ENCODE measurements at regions not wholly inside any gene's neighbourhood (a gene's known extent, or its start where the extent isn't known, plus 50 kb on each side); places are given as distances from the start of the nearest gene placed in this dataset.
"Not testable (repeated sequence)": the region's sequence is repeated elsewhere in the genome, so short reads cannot be mapped to it uniquely, and the experiment has no call there.

DNA sequence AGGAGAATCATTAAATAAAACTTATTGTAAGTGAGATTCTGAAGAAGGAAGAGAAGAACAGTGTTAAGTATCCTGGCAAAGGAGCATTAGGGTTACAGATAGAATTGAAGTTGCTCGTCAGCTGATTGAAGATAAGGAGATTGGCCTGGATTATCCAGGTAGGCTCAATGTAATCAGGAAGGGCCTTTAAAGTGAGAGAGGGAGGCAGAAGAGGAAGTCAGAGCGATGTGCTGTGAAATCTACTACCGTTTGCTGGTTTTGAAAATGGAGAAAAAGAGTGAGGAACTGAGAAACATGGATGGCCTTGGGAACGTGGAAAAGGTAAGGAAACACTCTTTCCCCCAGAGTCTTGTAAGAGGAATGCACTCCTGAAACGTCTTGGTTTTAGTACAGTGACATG is 245.7 kb downstream of the ANTXR2 start:
- no peak for DNase-seq (ENCODE audit: extremely low read depth, low read depth)
- TF ChIP-seq, protein P1, sequence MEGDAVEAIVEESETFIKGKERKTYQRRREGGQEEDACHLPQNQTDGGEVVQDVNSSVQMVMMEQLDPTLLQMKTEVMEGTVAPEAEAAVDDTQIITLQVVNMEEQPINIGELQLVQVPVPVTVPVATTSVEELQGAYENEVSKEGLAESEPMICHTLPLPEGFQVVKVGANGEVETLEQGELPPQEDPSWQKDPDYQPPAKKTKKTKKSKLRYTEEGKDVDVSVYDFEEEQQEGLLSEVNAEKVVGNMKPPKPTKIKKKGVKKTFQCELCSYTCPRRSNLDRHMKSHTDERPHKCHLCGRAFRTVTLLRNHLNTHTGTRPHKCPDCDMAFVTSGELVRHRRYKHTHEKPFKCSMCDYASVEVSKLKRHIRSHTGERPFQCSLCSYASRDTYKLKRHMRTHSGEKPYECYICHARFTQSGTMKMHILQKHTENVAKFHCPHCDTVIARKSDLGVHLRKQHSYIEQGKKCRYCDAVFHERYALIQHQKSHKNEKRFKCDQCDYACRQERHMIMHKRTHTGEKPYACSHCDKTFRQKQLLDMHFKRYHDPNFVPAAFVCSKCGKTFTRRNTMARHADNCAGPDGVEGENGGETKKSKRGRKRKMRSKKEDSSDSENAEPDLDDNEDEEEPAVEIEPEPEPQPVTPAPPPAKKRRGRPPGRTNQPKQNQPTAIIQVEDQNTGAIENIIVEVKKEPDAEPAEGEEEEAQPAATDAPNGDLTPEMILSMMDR (IDR thresholded peaks at IDR 0.05; ENCODE audit: low read depth, low read length), result no peak

DNA sequence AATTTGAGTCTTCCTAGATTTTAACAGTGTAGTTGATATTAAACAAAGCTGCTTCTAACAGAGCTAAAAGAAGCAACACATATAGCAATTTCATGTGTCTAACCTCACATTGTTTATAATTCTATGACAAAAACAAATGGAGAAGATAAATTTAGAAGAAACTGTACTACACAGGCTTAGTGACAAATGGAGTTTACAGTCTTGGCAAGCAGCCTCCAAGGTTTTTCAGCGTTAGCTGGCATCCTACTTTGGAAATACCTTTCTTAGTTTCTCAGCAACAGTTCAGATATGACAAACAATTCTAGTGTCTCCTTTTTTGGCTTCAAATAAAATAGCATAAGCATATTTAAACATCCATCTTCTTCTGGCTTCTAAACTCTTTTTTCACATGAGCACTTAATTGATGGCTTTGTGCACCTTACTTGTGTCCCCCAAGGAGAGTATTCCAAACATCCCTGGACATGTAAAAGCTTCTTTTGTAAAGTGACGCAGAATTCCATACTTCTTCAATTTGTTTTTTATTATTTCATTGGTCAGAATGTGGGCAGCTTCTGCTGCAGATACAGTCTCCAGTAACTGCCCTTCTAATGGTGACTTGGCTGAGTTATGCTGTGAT is 249.8 kb downstream of the ANTXR2 start:
- DNase-seq (ENCODE audit: extremely low read depth, low read depth), result no peak
- TF ChIP-seq, protein P1 (IDR thresholded peaks at IDR 0.05; ENCODE audit: low read depth, low read length), result no peak

DNA sequence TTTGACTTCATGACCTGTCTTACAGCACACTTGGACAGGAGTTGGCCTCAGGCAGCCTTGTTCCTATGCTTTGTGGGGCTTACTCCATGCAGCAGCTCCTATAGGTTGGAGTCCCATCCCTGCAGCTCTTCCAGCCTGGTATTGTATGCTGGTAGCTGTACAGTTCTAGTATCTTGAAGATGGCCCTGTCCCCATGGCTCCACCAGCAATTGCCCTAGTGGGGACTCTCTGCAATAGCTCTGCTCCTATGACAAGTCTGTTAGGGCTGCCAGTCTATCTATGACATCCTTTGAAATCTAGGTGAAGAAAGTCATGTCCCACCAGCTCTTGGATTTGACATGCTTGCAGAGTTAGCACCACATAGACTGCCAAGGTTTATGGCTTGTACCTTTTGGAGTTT is 252.6 kb downstream of the ANTXR2 start:
- TF ChIP-seq, protein P1 (IDR thresholded peaks at IDR 0.05; ENCODE audit: low read depth, low read length), result no peak
- no peak for DNase-seq (ENCODE audit: extremely low read depth, low read depth)

DNA sequence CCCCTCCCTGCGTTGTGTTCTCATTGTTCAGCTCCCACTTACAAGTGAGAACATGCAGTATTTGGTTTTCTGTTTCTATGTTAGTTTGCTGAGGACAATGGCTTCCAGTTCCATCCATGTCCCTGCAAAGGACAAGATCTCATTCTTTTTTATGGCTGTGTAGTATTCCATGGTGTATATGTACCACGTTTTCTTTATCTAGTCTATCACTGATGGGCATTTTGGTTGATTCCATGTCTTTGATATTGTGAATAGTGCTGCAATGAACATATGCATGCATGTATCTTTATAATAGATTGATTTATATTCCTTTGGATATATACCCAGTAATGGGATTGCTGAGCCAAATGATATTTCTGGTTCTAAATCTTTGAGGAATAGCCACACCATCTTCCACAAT is 265.1 kb downstream of the ANTXR2 start:
- not testable (repeated sequence) for DNase-seq (ENCODE audit: extremely low read depth, low read depth)

DNA sequence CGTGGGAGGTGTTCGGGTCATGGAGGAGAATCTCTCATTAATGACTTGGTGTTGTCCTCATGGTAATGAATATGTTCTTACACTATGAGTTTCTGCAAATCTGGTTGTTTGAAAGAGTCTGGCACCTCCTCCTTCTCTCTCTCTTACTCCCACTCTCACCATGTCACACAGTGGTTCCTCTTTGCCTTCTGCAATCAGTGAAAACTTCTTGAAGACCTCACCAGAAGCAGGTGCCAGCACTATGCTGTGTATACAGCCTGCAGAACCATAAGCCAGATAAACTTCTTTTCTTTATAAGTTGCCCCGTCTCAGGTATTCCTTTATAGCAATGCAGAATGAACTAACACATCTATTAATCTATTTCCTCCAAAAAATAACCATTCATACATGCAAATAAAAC is 275.0 kb downstream of the ANTXR2 start:
- TF ChIP-seq, protein P1 (IDR thresholded peaks at IDR 0.05; ENCODE audit: low read depth, low read length), result no peak

DNA sequence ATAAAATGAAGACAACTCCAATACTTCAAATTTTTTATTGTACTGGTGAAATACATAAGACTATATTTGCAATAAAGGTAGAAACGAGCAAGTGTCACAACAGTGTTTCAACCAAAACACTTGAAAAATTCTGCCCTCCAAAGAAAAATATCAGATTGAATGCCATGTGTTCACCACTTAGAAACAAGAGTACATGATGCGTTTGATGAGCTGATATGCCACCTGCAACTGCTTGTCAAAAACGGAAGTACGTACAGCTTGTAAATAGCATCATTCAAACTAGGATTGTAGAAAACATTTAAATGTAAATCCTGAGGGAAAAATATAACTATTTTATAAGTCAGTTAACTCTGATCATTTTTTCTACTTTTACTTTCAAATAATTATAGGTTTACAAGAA is 276.1 kb downstream of the ANTXR2 start:
- no peak for DNase-seq (ENCODE audit: extremely low read depth, low read depth)
- TF ChIP-seq, protein P1 (IDR thresholded peaks at IDR 0.05; ENCODE audit: low read depth, low read length), result no peak

More for the DNA sequence above, 275.0 kb downstream of the ANTXR2 start:
- no peak for DNase-seq (ENCODE audit: extremely low read depth, low read depth)

DNA sequence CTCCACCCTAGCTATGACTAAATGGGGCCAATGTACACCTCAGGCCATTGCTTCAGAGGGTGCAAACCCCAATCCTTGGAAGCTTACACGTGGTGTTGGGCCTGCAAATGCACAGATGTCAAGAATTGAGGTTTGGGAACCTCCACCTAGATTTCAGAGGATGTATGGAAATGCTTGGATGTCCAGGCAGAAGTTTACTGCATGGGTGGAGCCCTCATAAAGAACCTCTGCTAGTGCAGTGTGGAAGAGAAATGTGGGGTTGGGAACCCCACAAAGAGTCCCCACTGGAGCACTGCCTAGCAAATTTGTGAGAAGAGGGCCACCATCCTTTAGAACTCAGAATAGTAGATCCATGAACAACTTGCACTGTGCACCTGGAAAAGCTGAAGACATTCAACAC is 284.1 kb downstream of the ANTXR2 start:
- TF ChIP-seq, protein P1 (IDR thresholded peaks at IDR 0.05; ENCODE audit: low read depth, low read length), result no peak
- no peak for DNase-seq (ENCODE audit: extremely low read depth, low read depth)

DNA sequence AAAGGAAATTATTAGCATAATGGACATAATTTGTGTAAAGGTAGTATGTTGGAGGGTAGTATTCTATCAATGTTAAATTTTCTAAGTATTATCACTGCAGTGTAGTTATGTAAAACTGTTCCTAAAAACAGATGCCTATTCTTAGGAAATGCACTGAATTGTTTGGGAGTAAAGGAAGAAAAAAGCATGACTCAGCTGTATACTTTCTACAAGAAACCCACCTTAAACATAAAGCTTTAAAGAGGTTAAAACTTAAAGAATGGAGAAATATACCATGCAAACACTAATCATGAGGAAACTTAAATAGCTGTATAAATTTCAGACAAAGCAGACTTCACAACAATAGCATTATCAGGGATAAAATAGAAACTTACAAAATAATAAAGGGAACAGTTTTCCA is 292.9 kb downstream of the ANTXR2 start:
- TF ChIP-seq, protein P1 (IDR thresholded peaks at IDR 0.05; ENCODE audit: low read depth, low read length), result no peak
- DNase-seq (ENCODE audit: extremely low read depth, low read depth), result no peak
